GM12873 (cell line): ENCODE measurements at regions not wholly inside any gene's neighbourhood (a gene's known extent, or its start where the extent isn't known, plus 50 kb on each side); places are given as distances from the start of the nearest gene placed in this dataset.

Source experiments
- CTCF ChIP-seq: IDR thresholded peaks from 2 replicates; pipeline ENCODE4 v1.5.1; 2012; ENCODE audit warnings: low read depth, mild to moderate bottlenecking, moderate library complexity, low read length, control low read depth; ENCODE audit not compliant: insufficient read depth; ENCODE audit errors: missing control alignments

- TF ChIP-seq CTCF = no peak
Measured at GRCh38 chr11:29324328-29324727, 692.5 kb downstream of the KCNA4 start.

- TF ChIP-seq CTCF = no peak
Measured at GRCh38 chr11:29321293-29322132, 695.3 kb downstream of the KCNA4 start.

GRCh38 chr11:29320196-29320595 is 696.6 kb downstream of the KCNA4 start:
- no peak for TF ChIP-seq CTCF

- no peak for TF ChIP-seq CTCF
Measured at GRCh38 chr11:29319210-29319609, 697.6 kb downstream of the KCNA4 start.

GRCh38 chr11:29318134-29318845 is 698.5 kb downstream of the KCNA4 start:
- TF ChIP-seq CTCF = no peak

- no peak for TF ChIP-seq CTCF
Measured at GRCh38 chr11:29317694-29318093, 699.1 kb downstream of the KCNA4 start.

GRCh38 chr11:29315275-29315674 is 701.6 kb downstream of the KCNA4 start:
- no peak for TF ChIP-seq CTCF
